Activated CD8-positive, alpha-beta T cell treated with anti-CD3 and anti-CD28 coated beads, Interleukin-2, amount 10 ng/mL, durations not matched to agents 7 days and 5 days (primary cell): ENCODE measurements at regions not wholly inside any gene's neighbourhood (a gene's known extent, or its start where the extent isn't known, plus 50 kb on each side); places are given as distances from the start of the nearest gene placed in this dataset.
A peak's percentile ranks its signal among the peaks of the same experiment; 100 is the strongest.
"Not testable (repeated sequence)": the region's sequence is repeated elsewhere in the genome, so short reads cannot be mapped to it uniquely, and the experiment has no call there.

Experiments
- ATAC-seq: fragments of 150-1000 bp; cut with Tn5 transposase; one replicate; pipeline ENCODE4 v1.10.0; 2021; ENCODE audit warnings: moderate library complexity
- CTCF ChIA-PET: fragments of 350-600 bp; sonication (Branson Sonifier 250); formaldehyde crosslinking; loops from one replicate; lab custom pipeline; 2021; ENCODE audit warnings: antibody characterized with exemption; lab: Charles Lee
- POLR2A ChIA-PET: fragments of 350-600 bp; sonication (Branson Sonifier 250); formaldehyde crosslinking; loops from one replicate; lab custom pipeline; 2021; ENCODE audit warnings: antibody characterized with exemption; lab: Charles Lee
- DNase-seq: peaks from one replicate; pipeline ENCODE4 v3.0.0-alpha.2; 2020
- H3K27ac Mint-ChIP-seq: one replicate; pipeline ENCODE4 v1.8.0; 2021; ENCODE audit warnings: mild to moderate bottlenecking, mixed read lengths
- H3K27me3 Mint-ChIP-seq: one replicate; pipeline ENCODE4 v1.8.0; 2021; ENCODE audit warnings: low read depth, mixed read lengths
- H3K36me3 Mint-ChIP-seq: one replicate; pipeline ENCODE4 v1.8.0; 2021; ENCODE audit warnings: low read depth, mixed read lengths
- H3K4me1 Mint-ChIP-seq: one replicate; pipeline ENCODE4 v1.8.0; 2021; ENCODE audit warnings: low read depth, mixed read lengths
- H3K4me3 Mint-ChIP-seq: one replicate; pipeline ENCODE4 v1.8.0; 2021; ENCODE audit warnings: mild to moderate bottlenecking, mixed read lengths
- H3K9me3 Mint-ChIP-seq: one replicate; pipeline ENCODE4 v1.8.0; 2022; ENCODE audit warnings: mixed read lengths; ENCODE audit not compliant: insufficient read depth

DNA sequence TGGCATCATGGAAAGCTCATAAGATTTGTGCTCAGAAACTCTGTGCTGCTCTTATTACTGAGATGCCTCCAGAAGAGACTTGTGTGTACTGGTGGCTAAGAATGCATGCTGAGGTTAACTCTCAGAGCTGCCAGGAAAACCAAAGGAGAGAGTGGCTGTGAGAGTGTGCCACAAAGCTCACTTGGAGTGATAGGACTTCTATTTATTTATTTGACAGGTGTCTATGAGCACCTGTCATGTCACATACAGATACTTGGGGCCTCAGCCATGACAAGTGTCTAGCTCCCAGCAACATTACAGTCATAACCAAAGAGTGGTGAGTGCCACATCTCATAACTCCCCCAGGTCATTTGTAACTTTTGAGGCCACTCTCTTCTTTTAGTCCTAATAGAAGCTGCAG is 72.2 kb upstream of the ZNG1B start:
- DNase-seq, POLR2A ChIA-PET, H3K4me3 Mint-ChIP-seq, H3K36me3 Mint-ChIP-seq, H3K9me3 Mint-ChIP-seq, H3K27me3 Mint-ChIP-seq, ATAC-seq, H3K27ac Mint-ChIP-seq: not testable (repeated sequence)
- H3K4me1 Mint-ChIP-seq = peaks cover 50% of the 10 kb centered on the region
- CTCF ChIA-PET = interaction anchor here (0.8 to 1.8 kb wide), 10 partner anchors 68 to 285 kb away, joined by 3 to 14 read pairs (median 4); no protein-coding TSS in a partner anchor

DNA sequence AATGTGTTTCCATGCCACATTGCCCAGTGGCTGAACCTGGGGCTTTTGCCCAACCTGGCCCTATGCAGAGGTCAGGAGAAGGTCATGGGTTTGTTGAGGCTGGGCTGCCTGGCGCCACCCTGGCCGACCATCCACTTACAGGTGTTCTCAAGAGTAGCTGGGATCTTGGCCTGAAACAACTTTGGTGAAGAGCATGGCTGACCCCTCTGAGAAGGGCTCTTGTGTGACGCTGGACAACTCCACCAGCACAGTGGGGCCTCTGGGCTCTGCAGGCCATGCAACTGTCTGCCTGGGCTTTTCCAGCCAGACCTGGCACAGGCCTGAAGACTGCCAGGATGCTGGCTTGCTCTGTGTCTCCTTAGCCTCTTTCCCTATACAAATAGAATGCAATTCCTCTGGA is 76.4 kb upstream of the ZNG1B start:
- Mint-ChIP-seq H3K27ac (no peak overlapping the region), H3K4me1 (peaks cover 63% of the 10 kb centered on the region), H3K9me3 (no peaks in the 10 kb centered on the region), H3K27me3 (peaks cover 3% of the 10 kb centered on the region), H3K4me3 (no peak overlapping the region), H3K36me3 (no peaks in the 10 kb centered on the region)
- ATAC-seq = no peak
- ChIA-PET CTCF (interaction anchor here (2.0 to 4.0 kb wide), 3 partner anchors 113 to 158 kb away, joined by 5 to 15 read pairs (median 6); no protein-coding TSS in a partner anchor), POLR2A (no interaction called here)
- no peak for DNase-seq

DNA sequence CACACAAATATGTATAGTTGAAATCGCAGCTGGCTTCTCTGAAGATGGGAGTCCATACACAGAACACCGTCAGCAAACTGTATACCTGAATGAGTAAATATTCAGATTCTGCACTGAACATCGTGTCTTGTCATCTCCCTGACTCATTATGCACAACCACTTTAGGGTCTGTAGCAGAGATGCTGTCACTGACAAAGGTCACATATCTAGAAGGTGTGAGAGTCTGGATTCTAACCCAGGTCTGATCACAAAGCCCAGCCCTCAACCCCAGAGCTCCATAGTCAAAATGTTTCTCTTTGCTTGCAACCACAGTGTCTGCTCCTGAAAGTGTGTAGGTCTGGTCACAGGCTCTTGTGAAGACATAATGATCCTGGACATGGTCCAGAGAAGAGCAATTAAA is 78.3 kb upstream of the PAX8 start:
- Mint-ChIP-seq H3K27me3 (peaks cover 22% of the 10 kb centered on the region), H3K36me3 (no peaks in the 10 kb centered on the region), H3K27ac (no peak overlapping the region), H3K9me3 (no peaks in the 10 kb centered on the region), H3K4me3 (no peak overlapping the region), H3K4me1 (peaks cover 39% of the 10 kb centered on the region)
- DNase-seq (no peak), ATAC-seq (no peak)
- ChIA-PET POLR2A (interaction anchor here (0.6 kb wide), 1 partner anchor 1080 kb away, joined by 5 read pairs; no protein-coding TSS in a partner anchor), CTCF (interaction anchor here (1.0 to 1.3 kb wide), 3 partner anchors 13 to 106 kb away, joined by 3 to 5 read pairs (median 4); no protein-coding TSS in a partner anchor)

DNA sequence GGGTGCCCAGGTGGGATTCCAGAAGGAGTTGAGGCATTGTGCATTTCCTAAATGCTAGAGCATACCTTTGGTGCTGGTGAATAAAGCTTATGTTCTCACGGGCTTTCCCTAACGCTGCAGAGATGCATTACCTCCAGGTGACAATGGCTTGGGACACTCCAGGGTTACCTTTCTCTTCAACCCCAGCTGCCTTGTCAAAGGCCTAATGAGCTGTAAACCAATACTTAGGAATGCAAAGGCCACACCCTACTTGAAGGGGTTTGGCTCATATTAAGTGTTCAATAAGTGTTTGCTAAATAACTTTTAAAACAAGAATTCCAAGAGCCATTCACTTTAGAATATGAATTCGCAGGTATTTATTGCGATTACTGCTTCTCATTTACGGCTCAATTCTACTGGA is 77.6 kb upstream of the PAX8 start:
- not testable (repeated sequence) for ATAC-seq, H3K4me3 Mint-ChIP-seq, H3K36me3 Mint-ChIP-seq, H3K9me3 Mint-ChIP-seq, H3K27ac Mint-ChIP-seq, DNase-seq
- ChIA-PET POLR2A (interaction anchor here (0.6 kb wide), 1 partner anchor 140 kb away, joined by 3 read pairs; no protein-coding TSS in a partner anchor), CTCF (interaction anchor here (1.0 to 1.2 kb wide), 2 partner anchors 34 to 105 kb away, joined by 3 to 5 read pairs; no protein-coding TSS in a partner anchor)
- H3K4me1 Mint-ChIP-seq = peaks cover 33% of the 10 kb centered on the region
- peaks cover 27% of the 10 kb centered on the region for H3K27me3 Mint-ChIP-seq

DNA sequence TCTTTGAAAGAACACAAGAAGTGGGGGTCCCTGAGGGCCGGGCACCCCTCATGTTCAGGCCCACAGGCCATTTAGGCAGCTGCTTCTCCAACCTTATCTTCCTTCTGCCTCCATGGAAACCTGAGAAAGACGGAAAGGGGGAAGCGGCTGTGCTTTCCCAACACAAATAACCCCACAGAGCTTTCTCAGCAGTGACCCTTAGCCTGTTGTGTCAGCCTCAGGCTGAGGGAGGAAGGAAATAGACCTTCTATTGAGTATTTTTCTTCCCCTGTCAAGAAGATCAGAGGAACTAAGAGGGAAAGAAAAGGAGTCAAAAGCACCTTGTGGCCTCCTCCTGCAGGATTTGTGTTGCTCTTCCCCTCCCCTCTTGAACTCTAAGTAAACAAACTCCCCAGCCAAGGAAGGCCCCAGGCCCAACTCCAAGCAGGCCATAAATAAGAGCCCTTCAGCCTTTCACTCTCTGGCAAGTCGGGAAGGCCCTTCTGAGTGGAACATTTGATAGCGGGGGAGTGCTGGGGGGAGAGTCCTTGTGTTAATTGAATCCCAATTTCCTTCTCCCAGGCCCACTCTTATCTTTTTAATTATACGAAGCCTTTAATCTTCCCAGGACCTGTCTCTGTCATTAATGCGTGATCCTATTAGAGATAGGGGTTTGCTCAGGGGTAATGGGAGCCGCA is 76.8 kb upstream of the PAX8 start:
- Mint-ChIP-seq H3K4me1 (peaks cover 25% of the 10 kb centered on the region), H3K27me3 (peaks cover 29% of the 10 kb centered on the region)
- H3K4me3 Mint-ChIP-seq, H3K36me3 Mint-ChIP-seq, POLR2A ChIA-PET, DNase-seq, H3K27ac Mint-ChIP-seq, ATAC-seq, H3K9me3 Mint-ChIP-seq, CTCF ChIA-PET: not testable (repeated sequence)

DNA sequence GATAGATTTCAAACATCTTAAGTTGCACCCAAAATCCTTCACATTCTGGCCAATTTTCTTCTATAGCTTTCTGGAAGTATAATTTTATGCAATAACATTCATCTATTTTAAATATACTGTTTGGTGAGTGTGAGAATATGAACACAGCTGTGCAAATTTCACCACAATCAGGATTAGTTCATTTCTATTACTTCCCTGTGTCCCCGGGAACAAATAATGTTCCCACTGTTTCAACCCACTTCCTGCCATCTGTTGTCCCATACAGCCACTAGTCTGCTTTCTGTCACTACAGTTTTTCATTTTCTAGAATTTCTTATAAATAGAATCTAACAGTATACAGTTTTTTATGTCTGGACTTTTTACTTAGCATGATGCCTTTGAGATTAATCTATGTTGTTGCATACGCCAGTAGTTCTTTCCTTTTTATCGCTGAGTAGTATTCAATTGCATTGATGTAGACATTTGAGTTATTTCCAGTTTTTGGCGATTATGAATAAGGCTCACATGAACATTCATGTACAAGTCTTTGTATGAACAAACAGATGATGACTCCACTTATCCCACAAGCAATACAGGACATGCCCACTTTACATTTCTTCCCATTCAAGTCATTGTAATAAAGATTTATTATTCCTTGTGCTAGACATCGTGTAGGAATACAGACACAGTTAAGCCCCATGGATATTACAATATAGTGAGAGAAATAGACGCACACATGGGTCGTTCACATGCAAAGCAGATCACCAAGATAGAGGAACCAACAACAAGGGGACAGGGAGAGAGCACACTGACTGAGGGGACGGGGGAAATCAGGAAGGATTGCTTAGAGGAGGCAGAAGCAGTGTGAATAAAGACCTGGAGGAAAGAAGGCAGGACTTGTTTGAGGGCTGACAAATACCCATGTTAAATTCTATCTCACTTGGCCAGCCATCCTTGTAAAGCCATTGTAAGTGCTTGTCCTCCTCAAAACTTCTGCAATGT is 72.9 kb upstream of the PAX8 start:
- POLR2A ChIA-PET = no interaction called here
- H3K36me3 Mint-ChIP-seq = no peaks in the 10 kb centered on the region
- peaks cover 32% of the 10 kb centered on the region for H3K27me3 Mint-ChIP-seq
- CTCF ChIA-PET = no interaction called here
- no peak overlapping the region for H3K4me3 Mint-ChIP-seq
- H3K9me3 Mint-ChIP-seq = no peaks in the 10 kb centered on the region
- no peak overlapping the region for H3K27ac Mint-ChIP-seq
- no peaks in the 10 kb centered on the region for H3K4me1 Mint-ChIP-seq
- no peak for ATAC-seq
- DNase-seq = no peak

DNA sequence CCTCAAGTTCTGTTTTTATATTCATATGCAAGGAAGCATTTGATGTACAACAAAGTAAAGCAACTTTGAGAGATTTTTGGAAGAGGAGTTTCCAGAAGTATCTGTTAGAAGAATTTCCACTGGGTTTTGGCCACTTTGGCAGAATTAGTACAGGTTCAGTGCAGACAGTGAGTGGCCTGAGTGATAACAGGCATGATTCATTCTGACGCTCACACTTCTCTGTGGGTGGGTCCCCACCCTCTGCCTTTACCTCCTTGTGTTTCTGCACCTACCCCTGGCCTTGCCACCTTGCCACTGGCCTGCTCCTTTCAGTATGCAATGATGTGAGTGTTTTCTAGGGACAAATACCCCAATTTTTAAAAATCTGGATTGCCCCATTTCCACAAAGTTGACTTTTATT is 65.1 kb upstream of the PAX8 start:
- H3K9me3 Mint-ChIP-seq, H3K27ac Mint-ChIP-seq, H3K4me3 Mint-ChIP-seq, POLR2A ChIA-PET, H3K36me3 Mint-ChIP-seq, H3K4me1 Mint-ChIP-seq, CTCF ChIA-PET, DNase-seq, ATAC-seq: not testable (repeated sequence)
- peaks cover 25% of the 10 kb centered on the region for H3K27me3 Mint-ChIP-seq

DNA sequence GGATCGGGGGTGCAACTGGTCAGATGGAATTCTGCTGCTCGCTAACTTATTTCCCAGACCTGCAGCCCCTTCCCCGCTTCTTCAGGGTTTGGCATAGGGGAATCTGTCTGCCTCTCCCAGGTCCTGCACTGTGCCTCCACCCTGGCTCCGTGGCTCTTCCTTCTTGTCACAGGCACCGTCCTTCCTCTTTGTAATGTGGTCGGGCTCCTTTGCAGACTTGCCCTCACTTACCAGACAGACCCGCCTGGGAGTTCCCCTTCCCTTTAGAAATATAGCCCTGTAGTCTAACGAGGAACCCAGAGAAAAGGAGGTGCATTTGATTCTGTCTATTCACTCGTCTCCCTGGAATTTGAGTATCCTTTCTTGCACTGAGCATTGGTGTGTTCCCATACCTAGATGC is 63.9 kb upstream of the PAX8 start:
- ChIA-PET POLR2A (no interaction called here), CTCF (interaction anchor here (1.0 kb wide), 1 partner anchor 94 kb away, joined by 3 read pairs; no protein-coding TSS in a partner anchor)
- Mint-ChIP-seq H3K4me1 (peaks cover 10% of the 10 kb centered on the region), H3K4me3 (no peak overlapping the region), H3K9me3 (no peaks in the 10 kb centered on the region), H3K27ac (no peak overlapping the region), H3K27me3 (peaks cover 28% of the 10 kb centered on the region), H3K36me3 (no peaks in the 10 kb centered on the region)
- DNase-seq (peak; percentile 42), ATAC-seq (peak; percentile 75)

DNA sequence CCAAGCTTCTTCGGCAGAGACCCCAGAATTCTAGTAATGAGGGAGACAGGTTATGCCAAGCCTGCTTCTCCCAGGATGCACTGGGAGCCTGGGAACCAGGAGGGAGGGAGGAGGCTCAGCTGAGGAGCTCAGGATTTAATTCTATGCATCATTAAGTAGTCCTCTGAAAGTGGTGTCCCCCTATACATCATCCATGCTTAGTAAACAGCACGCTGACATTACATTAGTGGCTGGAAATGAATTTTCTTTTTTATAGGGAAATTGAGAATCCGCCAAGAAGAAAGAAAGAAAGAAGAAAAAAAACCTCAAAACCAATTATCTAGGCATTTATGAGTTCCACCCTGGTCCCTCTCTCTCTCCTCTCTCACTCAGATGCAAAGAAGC is 63.1 kb upstream of the PAX8 start:
- H3K27me3 Mint-ChIP-seq = peaks cover 31% of the 10 kb centered on the region
- POLR2A ChIA-PET, H3K27ac Mint-ChIP-seq, H3K4me3 Mint-ChIP-seq, H3K9me3 Mint-ChIP-seq, H3K4me1 Mint-ChIP-seq, DNase-seq, ATAC-seq, H3K36me3 Mint-ChIP-seq: not testable (repeated sequence)
- CTCF ChIA-PET = interaction anchor here (1.1 kb wide), 1 partner anchor 19 kb away, joined by 3 read pairs; no protein-coding TSS in a partner anchor

DNA sequence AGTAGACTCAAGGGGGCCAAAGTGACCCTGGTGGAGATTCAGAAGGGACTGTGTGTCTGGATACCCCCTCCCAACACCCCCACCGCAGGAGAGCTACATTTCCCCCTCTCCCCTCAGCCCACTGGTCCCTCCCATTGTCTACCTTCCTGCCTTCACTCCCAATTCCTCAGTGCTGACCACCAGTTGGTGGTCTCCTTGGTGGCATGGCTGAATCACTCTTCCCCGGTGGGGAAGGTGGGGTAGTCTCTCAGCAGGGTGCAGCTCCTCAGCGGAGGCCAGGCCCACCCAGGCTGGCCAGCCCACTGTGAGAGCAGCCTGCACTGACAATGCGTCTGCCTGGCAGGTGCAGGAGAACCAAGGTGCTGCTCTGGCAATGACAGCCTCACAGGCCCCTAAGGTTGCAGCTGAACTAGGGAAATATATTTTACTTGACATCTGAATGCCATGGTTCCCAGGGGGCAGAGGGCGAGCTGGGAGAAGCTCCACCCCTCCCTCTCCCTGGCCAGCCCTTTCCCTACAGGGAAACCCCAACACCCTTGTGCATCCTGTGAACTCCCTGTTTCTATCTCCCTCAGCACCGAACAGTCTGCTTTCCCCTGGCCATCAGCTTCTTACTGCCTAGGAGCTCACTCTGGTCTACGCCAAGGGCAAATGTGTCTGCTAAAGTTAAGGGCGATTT is 62.6 kb upstream of the PAX8 start:
- no peak overlapping the region for H3K4me3 Mint-ChIP-seq
- H3K27ac Mint-ChIP-seq = no peak overlapping the region
- CTCF ChIA-PET = interaction anchor here (1.1 kb wide), 1 partner anchor 18 kb away, joined by 3 read pairs; no protein-coding TSS in a partner anchor

DNA sequence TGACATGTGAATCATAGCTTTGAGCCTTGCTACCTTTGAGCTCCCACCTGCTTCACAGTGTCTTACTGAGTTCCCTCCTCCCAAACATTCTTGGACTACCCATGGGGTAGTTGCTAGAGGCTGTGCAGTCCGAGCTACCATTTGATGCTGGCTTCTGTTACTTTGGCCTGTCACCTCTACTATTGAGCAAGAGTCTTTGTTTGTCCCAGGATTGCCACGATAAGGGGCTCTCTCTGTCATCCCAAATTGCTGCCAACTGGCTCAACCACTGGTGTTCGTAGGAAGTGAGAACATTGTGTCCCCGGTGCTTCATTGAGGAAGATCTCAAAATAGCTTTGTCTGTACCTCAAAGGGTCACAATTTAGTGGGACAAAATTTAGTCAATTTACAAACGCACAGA is 59.1 kb upstream of the PAX8 start:
- POLR2A ChIA-PET = no interaction called here
- Mint-ChIP-seq H3K4me3 (no peak overlapping the region), H3K27ac (no peak overlapping the region), H3K9me3 (no peaks in the 10 kb centered on the region), H3K4me1 (peaks cover 5% of the 10 kb centered on the region), H3K36me3 (no peaks in the 10 kb centered on the region), H3K27me3 (peaks cover 29% of the 10 kb centered on the region)
- CTCF ChIA-PET = interaction anchor here (1.5 kb wide), 1 partner anchor 134 kb away, joined by 4 read pairs; no protein-coding TSS in a partner anchor
- no peak for ATAC-seq
- no peak for DNase-seq

More for the DNA sequence above, 62.6 kb upstream of the PAX8 start:
- H3K27me3 Mint-ChIP-seq = peaks cover 35% of the 10 kb centered on the region
- no peaks in the 10 kb centered on the region for H3K9me3 Mint-ChIP-seq
- no peak for ATAC-seq
- POLR2A ChIA-PET = no interaction called here
- H3K36me3 Mint-ChIP-seq = no peaks in the 10 kb centered on the region
- DNase-seq = no peak
- peaks cover 10% of the 10 kb centered on the region for H3K4me1 Mint-ChIP-seq
